ENCODE measurements at regions not wholly inside any gene's neighbourhood (a gene's known extent, or its start where the extent isn't known, plus 50 kb on each side); places are given as distances from the start of the nearest gene placed in this dataset.

DNA sequence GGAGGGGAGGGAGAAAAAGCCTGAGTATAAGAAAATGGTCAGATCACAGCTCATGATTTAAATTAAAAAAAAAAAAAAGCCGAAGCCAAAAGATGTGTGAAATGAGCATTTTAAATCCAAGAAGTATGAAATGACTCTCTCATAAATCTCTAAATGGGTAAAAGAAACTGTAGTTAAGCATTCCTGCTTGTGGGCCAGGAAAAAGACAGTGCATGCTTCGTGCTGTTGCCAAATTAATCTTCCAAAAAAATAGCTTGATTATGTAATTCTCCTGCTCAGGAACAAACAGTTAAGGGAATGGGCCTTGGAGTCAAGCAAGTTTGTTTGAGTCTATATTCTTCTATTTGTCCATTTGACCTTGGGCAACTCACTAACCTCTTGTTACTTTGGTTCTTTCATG, 325.4 kb upstream of the SEL1L start:
- Mint-ChIP-seq H3K4me3 (no peak overlapping the region), H3K4me1 (no peaks in the 10 kb centered on the region), H3K36me3 (ENCODE audit: low read depth) (no peaks in the 10 kb centered on the region), H3K27me3 (no peaks in the 10 kb centered on the region), H3K9me3 (peaks cover 21% of the 10 kb centered on the region), H3K27ac (no peak overlapping the region)
- ATAC-seq (replicated peaks), result no peak

DNA sequence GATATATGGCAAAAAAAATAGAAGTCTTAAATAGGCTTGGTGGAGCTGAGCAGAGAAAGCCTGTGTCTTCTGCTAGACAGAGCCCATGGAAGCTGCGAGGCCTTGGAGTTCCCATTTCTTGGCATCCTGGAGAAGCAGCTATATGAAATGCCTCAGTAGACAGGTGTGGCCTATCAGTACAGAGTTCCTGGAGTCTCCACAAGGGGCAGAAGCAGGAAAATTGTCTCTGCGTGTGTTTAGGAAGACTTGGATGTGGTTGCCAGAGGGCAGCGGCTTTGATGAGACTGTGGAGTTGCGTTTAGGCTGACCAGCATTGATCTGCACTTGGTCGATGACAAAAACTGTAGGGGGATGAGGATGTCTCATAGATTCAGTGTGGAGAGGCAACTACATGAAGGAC, 334.5 kb upstream of the SEL1L start:
- H3K4me1 Mint-ChIP-seq, result no peaks in the 10 kb centered on the region
- H3K9me3 Mint-ChIP-seq, result no peaks in the 10 kb centered on the region
- H3K27ac Mint-ChIP-seq, result no peak overlapping the region
- no peaks in the 10 kb centered on the region for H3K27me3 Mint-ChIP-seq
- ATAC-seq (replicated peaks), result no peak
- H3K36me3 Mint-ChIP-seq (ENCODE audit: low read depth), result no peaks in the 10 kb centered on the region
- no peak overlapping the region for H3K4me3 Mint-ChIP-seq

GRCh38 chr14:81871706-81872105, 338.1 kb upstream of the SEL1L start:
- Mint-ChIP-seq H3K9me3 (peaks cover 10% of the 10 kb centered on the region), H3K4me1 (no peaks in the 10 kb centered on the region), H3K27ac (no peak overlapping the region), H3K36me3 (ENCODE audit: low read depth) (no peaks in the 10 kb centered on the region), H3K4me3 (no peak overlapping the region), H3K27me3 (no peaks in the 10 kb centered on the region)
- no peak for ATAC-seq (replicated peaks)

DNA sequence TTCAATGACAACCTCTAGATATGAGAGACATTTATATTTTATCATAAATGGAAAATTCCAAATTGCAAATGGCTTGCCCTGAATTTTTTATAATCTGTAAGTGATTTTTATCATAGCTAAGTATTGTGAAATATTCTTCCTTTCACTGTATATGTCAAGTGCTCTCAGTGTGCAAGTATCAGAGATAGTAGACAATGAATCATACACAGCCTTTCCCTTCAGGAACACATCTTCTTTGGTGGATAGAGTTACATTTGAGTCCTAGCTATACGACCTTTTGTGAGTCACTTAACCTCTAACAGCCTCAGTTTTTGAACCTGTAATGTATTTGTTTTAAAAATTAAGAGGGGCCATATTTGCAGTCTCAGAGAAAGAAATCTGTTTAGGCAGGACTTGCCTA, 350.7 kb upstream of the SEL1L start:
- Mint-ChIP-seq H3K36me3 (ENCODE audit: low read depth) (no peaks in the 10 kb centered on the region), H3K27me3 (no peaks in the 10 kb centered on the region), H3K9me3 (peaks cover 5% of the 10 kb centered on the region), H3K27ac (no peak overlapping the region), H3K4me1 (no peaks in the 10 kb centered on the region), H3K4me3 (no peak overlapping the region)
- no peak for ATAC-seq (replicated peaks)

GRCh38 chr14:81886588-81886987, 352.9 kb upstream of the SEL1L start:
- Mint-ChIP-seq H3K36me3 (ENCODE audit: low read depth) (no peaks in the 10 kb centered on the region), H3K9me3 (peaks cover 9% of the 10 kb centered on the region), H3K4me1 (no peaks in the 10 kb centered on the region), H3K27ac (no peak overlapping the region), H3K4me3 (no peak overlapping the region), H3K27me3 (no peaks in the 10 kb centered on the region)
- no peak for ATAC-seq (replicated peaks)

DNA sequence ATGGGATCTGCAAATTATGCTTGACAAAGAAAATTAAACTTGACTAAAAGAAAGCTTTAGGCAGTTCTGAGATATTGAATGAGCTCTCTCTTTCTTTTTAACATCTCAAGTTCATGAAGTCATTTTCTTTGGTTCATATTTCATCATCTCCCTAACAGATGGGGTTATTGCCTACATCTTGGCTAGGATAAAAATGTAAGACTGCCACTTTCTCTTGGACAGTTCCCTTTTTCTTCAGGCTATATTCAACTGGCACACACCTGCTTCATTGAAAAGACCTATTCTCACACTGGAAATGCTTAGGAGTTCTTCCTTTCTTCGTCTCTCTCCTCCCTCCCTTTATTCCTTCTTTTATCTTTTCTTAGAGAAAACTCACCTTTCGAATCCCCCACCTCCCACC, 355.9 kb upstream of the SEL1L start:
- H3K27me3 Mint-ChIP-seq, result no peaks in the 10 kb centered on the region
- no peaks in the 10 kb centered on the region for H3K4me1 Mint-ChIP-seq
- no peaks in the 10 kb centered on the region for H3K36me3 Mint-ChIP-seq (ENCODE audit: low read depth)
- H3K9me3 Mint-ChIP-seq, result peaks cover 9% of the 10 kb centered on the region
- H3K4me3 Mint-ChIP-seq, result no peak overlapping the region
- no peak overlapping the region for H3K27ac Mint-ChIP-seq
- ATAC-seq (replicated peaks), result no peak

DNA sequence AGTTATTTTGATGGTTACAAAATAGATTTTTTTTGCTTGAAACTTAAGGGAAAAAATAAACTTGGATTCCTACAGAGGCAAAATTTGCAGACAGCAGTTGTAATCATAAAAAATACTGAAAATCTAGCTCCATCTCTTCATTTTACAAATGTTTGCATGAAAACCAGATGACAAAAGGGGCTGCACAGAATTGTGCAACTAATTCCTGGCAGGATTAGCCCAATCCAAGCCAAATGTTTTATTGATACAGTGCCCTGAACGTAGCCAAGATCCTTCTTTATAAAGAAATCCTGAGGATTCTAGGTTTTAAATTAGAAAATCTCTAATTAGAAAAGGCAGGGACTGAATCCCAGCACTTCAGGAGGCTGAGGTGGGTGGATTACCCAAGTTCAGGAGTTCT, 356.4 kb upstream of the SEL1L start:
- Mint-ChIP-seq H3K36me3 (ENCODE audit: low read depth) (no peaks in the 10 kb centered on the region), H3K27ac (no peak overlapping the region), H3K4me1 (no peaks in the 10 kb centered on the region), H3K27me3 (no peaks in the 10 kb centered on the region), H3K4me3 (no peak overlapping the region), H3K9me3 (peaks cover 9% of the 10 kb centered on the region)
- no peak for ATAC-seq (replicated peaks)

DNA sequence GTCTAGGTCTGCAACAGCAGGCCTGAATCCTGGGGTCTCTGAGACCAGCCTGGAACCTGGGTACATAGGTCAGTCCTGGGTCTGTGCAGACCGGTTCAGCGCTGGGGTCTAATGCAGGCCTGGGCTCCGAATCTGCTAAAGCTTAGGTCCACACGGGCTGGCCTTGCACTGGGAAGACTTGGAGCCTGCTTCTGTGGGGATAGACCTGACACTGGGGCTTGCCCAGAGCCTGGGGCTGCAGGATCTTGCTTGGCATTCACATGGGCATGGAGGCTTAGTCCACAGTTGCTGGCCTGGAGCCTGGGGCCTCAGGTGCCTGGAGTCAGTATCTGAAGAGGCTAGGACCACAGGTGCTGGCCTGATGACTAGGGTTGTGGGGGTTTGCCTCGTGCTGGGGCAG, 369.8 kb upstream of the SEL1L start:
- Mint-ChIP-seq H3K9me3 (peaks cover 17% of the 10 kb centered on the region), H3K27ac (no peak overlapping the region), H3K4me3 (no peak overlapping the region), H3K4me1 (no peaks in the 10 kb centered on the region), H3K36me3 (ENCODE audit: low read depth) (no peaks in the 10 kb centered on the region), H3K27me3 (no peaks in the 10 kb centered on the region)
- no peak for ATAC-seq (replicated peaks)

DNA sequence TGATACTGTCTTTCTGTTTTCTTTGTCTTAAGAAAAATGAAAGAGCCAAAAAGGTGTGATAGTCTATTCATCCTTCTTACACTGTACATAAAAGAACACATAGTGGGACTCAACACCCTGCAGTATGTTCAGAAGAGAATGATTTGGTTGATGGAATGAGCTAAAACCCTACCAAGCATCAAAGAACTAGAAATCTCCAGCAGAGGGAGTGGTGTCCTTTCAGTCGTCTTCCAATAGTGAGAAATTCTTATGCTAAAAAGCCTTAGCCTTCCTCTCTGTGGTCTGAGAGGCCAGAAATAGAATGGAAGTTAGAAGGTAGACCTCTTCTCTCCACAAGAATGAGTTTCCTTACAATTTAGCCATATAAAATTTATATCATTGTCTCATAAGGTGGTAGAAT, 393.4 kb upstream of the SEL1L start:
- no peaks in the 10 kb centered on the region for H3K36me3 Mint-ChIP-seq (ENCODE audit: low read depth)
- no peak for ATAC-seq (replicated peaks)
- no peaks in the 10 kb centered on the region for H3K27me3 Mint-ChIP-seq
- no peaks in the 10 kb centered on the region for H3K4me1 Mint-ChIP-seq
- no peak overlapping the region for H3K4me3 Mint-ChIP-seq
- peaks cover 3% of the 10 kb centered on the region for H3K9me3 Mint-ChIP-seq
- H3K27ac Mint-ChIP-seq, result no peak overlapping the region

DNA sequence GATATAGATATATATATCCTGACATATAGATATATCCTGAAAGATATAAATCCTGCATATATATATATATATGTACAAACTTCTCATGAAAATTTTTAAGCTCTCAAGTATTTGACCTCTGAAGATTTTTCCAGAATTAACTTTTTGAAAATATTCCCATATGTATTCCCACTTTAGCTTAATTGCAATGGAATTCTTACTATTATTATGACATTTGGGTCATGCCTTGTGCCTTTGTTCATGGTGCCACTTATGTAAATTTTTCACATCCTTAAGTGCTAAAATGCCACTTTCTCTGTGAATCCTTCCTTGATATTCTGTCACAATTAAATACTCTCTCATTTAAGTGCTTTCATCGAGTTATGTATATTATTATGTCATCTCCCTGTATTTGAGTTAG, 398.2 kb upstream of the SEL1L start:
- H3K27me3 Mint-ChIP-seq, result no peaks in the 10 kb centered on the region
- H3K27ac Mint-ChIP-seq, result no peak overlapping the region
- H3K36me3 Mint-ChIP-seq (ENCODE audit: low read depth), result no peaks in the 10 kb centered on the region
- no peaks in the 10 kb centered on the region for H3K4me1 Mint-ChIP-seq
- ATAC-seq (replicated peaks), result no peak
- no peak overlapping the region for H3K4me3 Mint-ChIP-seq
- peaks cover 4% of the 10 kb centered on the region for H3K9me3 Mint-ChIP-seq

- Mint-ChIP-seq H3K4me1 (no peaks in the 10 kb centered on the region), H3K27me3 (no peaks in the 10 kb centered on the region), H3K27ac (no peak overlapping the region), H3K4me3 (no peak overlapping the region), H3K36me3 (ENCODE audit: low read depth) (no peaks in the 10 kb centered on the region), H3K9me3 (peaks cover 8% of the 10 kb centered on the region)
- ATAC-seq (replicated peaks), result no peak
These were observed 402.7 kb upstream of the SEL1L start for GRCh38 chr14:81936348-81936747.

- Mint-ChIP-seq H3K36me3 (ENCODE audit: low read depth) (no peaks in the 10 kb centered on the region), H3K4me3 (no peak overlapping the region), H3K27ac (no peak overlapping the region), H3K9me3 (peaks cover 8% of the 10 kb centered on the region), H3K4me1 (no peaks in the 10 kb centered on the region), H3K27me3 (no peaks in the 10 kb centered on the region)
- no peak for ATAC-seq (replicated peaks)
These were observed 403.2 kb upstream of the SEL1L start for GRCh38 chr14:81936902-81937301.

DNA sequence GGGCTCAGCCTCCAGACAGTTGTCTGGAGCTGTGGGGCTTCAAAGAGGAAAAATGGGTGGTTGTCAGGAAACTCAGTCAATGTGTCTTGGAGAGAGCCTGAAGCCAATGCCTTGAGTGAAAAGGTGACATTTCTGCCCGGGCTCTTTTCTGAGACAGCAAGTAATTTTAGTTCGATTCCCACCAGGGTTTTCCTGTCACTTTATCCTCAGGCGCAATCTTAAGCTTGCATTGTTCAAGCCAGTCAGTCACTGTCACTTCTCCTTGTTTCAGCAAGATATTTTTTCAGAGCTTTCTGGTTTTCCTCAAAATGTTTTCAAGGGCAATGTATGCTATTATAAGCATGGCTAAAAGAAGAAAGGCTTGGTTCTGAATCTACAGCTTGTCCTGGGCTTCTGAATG, 404.7 kb upstream of the SEL1L start:
- H3K4me3 Mint-ChIP-seq, result no peak overlapping the region
- H3K36me3 Mint-ChIP-seq (ENCODE audit: low read depth), result no peaks in the 10 kb centered on the region
- H3K27ac Mint-ChIP-seq, result no peak overlapping the region
- H3K4me1 Mint-ChIP-seq, result no peaks in the 10 kb centered on the region
- peaks cover 8% of the 10 kb centered on the region for H3K9me3 Mint-ChIP-seq
- H3K27me3 Mint-ChIP-seq, result no peaks in the 10 kb centered on the region
- no peak for ATAC-seq (replicated peaks)

GRCh38 chr14:81940651-81941050, 407.0 kb upstream of the SEL1L start:
- no peak for ATAC-seq (replicated peaks)

GRCh38 chr14:81942071-81942470, 408.4 kb upstream of the SEL1L start:
- peaks cover 14% of the 10 kb centered on the region for H3K9me3 Mint-ChIP-seq
- no peak overlapping the region for H3K27ac Mint-ChIP-seq
- no peak overlapping the region for H3K4me3 Mint-ChIP-seq
- H3K4me1 Mint-ChIP-seq, result no peaks in the 10 kb centered on the region
- no peaks in the 10 kb centered on the region for H3K27me3 Mint-ChIP-seq
- no peak for ATAC-seq (replicated peaks)
- no peaks in the 10 kb centered on the region for H3K36me3 Mint-ChIP-seq (ENCODE audit: low read depth)

More at GRCh38 chr14:81940651-81941050, 407.0 kb upstream of the SEL1L start:
- Mint-ChIP-seq H3K9me3 (peaks cover 8% of the 10 kb centered on the region), H3K4me3 (no peak overlapping the region), H3K36me3 (ENCODE audit: low read depth) (no peaks in the 10 kb centered on the region), H3K27me3 (no peaks in the 10 kb centered on the region), H3K27ac (no peak overlapping the region), H3K4me1 (no peaks in the 10 kb centered on the region)

DNA sequence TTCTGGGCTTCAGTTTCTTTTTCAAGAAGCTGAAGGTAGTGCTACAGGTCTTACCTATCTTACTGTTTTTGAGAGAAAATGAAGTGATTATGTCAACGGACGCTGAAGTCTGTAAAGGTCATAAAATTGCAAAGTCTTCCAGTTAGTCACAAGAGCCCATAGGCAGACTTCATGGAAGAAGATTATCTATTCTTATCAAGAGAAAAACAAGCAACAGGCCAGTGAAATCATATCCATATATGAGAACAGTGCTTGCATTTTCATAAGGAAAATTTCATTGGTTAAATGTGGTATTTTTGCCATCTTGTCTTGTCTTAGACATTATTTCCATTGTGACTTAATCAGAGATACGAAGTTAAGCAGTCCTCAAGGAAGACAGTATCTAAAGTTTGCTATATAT, 412.7 kb upstream of the SEL1L start:
- no peak overlapping the region for H3K27ac Mint-ChIP-seq
- peaks cover 16% of the 10 kb centered on the region for H3K9me3 Mint-ChIP-seq
- H3K27me3 Mint-ChIP-seq, result no peaks in the 10 kb centered on the region
- ATAC-seq (replicated peaks), result no peak
- no peaks in the 10 kb centered on the region for H3K36me3 Mint-ChIP-seq (ENCODE audit: low read depth)
- no peak overlapping the region for H3K4me3 Mint-ChIP-seq
- H3K4me1 Mint-ChIP-seq, result no peaks in the 10 kb centered on the region
